OCI-LY3 (cell line): ENCODE measurements at regions not wholly inside any gene's neighbourhood (a gene's known extent, or its start where the extent isn't known, plus 50 kb on each side); places are given as distances from the start of the nearest gene placed in this dataset.

Experiments
- H2AFZ ChIP-seq: fragments of 200-600, 300-600 bp; shearing (Covaris generic); 2 replicates; pipeline ENCODE4 v1.6.0; 2014; ENCODE audit warnings: antibody characterized with exemption, low read depth, low read length
- H3K27ac ChIP-seq: fragments of 200-600, 300-600 bp; sonication (generic); 2 replicates; pipeline ENCODE4 v1.5.1; 2014; ENCODE audit warnings: mild to moderate bottlenecking, low read length, moderate library complexity, mixed read lengths
- H3K27me3 ChIP-seq: fragments of 200-600, 300-600 bp; sonication (generic); 2 replicates; pipeline ENCODE4 v1.6.1; 2014; ENCODE audit warnings: low read depth, low read length, mixed read lengths
- H3K36me3 ChIP-seq: fragments of 200-600, 300-600 bp; sonication (generic); replicated peaks from 2 replicates; pipeline ENCODE3; 2014; ENCODE audit warnings: low read depth, low read length, mixed read lengths
- H3K4me1 ChIP-seq: fragments of 300-600, 200-600 bp; sonication (generic); 2 replicates; pipeline ENCODE4 v1.6.1; 2014; ENCODE audit warnings: low read length, mixed read lengths
- H3K4me2 ChIP-seq: fragments of 200-600, 300-600 bp; sonication (generic); 2 replicates; pipeline ENCODE4 v1.6.1; 2014; ENCODE audit warnings: low read length, mixed read lengths
- H3K4me3 ChIP-seq: fragments of 300-600, 200-600 bp; sonication (generic); 2 replicates; pipeline ENCODE4 v1.5.1; 2014; ENCODE audit warnings: antibody characterized with exemption, mild to moderate bottlenecking, low read length, moderate library complexity
- H3K79me2 ChIP-seq: fragments of 300-600, 200-600 bp; shearing (Covaris generic); 2 replicates; pipeline ENCODE4 v1.6.1; 2014; ENCODE audit warnings: mild to moderate bottlenecking, low read length, mixed read lengths
- H3K9ac ChIP-seq: fragments of 300-600, 200-600 bp; shearing (Covaris generic); 2 replicates; pipeline ENCODE4 v1.6.0; 2014; ENCODE audit warnings: mild to moderate bottlenecking, low read length, moderate library complexity
- H3K9me3 ChIP-seq: fragments of 200-600, 300-600 bp; shearing (Covaris generic); 2 replicates; pipeline ENCODE4 v1.6.1; 2014; ENCODE audit warnings: low read length, mixed read lengths; ENCODE audit not compliant: insufficient read depth
- H4K20me1 ChIP-seq: fragments of 200-600, 300-600 bp; sonication (generic); 2 replicates; pipeline ENCODE4 v1.6.1; 2016; ENCODE audit warnings: low read length, mixed read lengths; ENCODE audit not compliant: insufficient read depth
- CTCF ChIP-seq: fragments of 200-600, 300-600 bp; sonication (generic); IDR thresholded peaks from 2 replicates; pipeline ENCODE4 v1.5.1; 2014; ENCODE audit warnings: antibody characterized with exemption, low read length, low read depth
- EZH2phosphoT487 ChIP-seq: fragments of 200-600 bp; shearing (Covaris generic); IDR thresholded peaks from 2 replicates; pipeline ENCODE4 v1.6.1; 2018; ENCODE audit warnings: antibody characterized with exemption, mixed run types, low read depth

DNA sequence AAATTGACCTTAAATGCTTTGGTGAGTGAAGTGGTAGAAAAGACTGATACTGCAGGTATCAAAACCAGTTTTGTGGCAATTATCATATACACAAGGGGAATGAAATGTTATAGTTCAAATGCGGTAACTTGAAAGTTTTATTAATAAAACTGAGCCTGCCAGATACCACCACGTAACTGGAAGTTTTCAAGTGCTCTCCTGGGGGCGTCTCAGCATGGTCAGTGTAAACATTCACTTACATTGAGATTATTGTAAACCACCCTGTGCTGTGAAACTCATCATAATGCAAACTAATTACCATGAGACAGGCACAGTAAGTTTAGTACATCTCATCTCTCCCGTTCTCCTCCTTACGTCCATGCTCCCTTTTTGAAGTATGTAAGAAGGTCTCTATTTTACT lies 280.7 kb upstream of the FAR2 start:
- no peak overlapping the region for H3K4me2 ChIP-seq
- H3K79me2 ChIP-seq = no peaks in the 10 kb centered on the region
- TF ChIP-seq EZH2phosphoT487 = no peak
- TF ChIP-seq CTCF = no peak
- no peaks in the 10 kb centered on the region for H4K20me1 ChIP-seq
- no peaks in the 10 kb centered on the region for H3K36me3 ChIP-seq
- H3K27me3 ChIP-seq = no peaks in the 10 kb centered on the region
- no peaks in the 10 kb centered on the region for H3K9me3 ChIP-seq
- H3K9ac ChIP-seq = no peak overlapping the region
- H2AFZ ChIP-seq = no peak overlapping the region
- H3K27ac ChIP-seq = no peak overlapping the region
- H3K4me1 ChIP-seq = peaks cover 20% of the 10 kb centered on the region
- H3K4me3 ChIP-seq = no peak overlapping the region

- H3K36me3 ChIP-seq = no peaks in the 10 kb centered on the region
- H3K4me1 ChIP-seq = peaks cover 20% of the 10 kb centered on the region
- H3K4me2 ChIP-seq = no peak overlapping the region
- H4K20me1 ChIP-seq = no peaks in the 10 kb centered on the region
- no peak overlapping the region for H3K4me3 ChIP-seq
- TF ChIP-seq EZH2phosphoT487 = no peak
- TF ChIP-seq CTCF = no peak
- no peak overlapping the region for H3K27ac ChIP-seq
- 0 out of 2 replicates have a peak, but pooled peaks cover 2% of the 10 kb centered on the region for H3K27me3 ChIP-seq
- H3K9ac ChIP-seq = no peak overlapping the region
- no peaks in the 10 kb centered on the region for H3K9me3 ChIP-seq
- H3K79me2 ChIP-seq = no peaks in the 10 kb centered on the region
- H2AFZ ChIP-seq = no peak overlapping the region
These were observed 279.9 kb upstream of the FAR2 start for GRCh38 chr12:28869197-28869596.

DNA sequence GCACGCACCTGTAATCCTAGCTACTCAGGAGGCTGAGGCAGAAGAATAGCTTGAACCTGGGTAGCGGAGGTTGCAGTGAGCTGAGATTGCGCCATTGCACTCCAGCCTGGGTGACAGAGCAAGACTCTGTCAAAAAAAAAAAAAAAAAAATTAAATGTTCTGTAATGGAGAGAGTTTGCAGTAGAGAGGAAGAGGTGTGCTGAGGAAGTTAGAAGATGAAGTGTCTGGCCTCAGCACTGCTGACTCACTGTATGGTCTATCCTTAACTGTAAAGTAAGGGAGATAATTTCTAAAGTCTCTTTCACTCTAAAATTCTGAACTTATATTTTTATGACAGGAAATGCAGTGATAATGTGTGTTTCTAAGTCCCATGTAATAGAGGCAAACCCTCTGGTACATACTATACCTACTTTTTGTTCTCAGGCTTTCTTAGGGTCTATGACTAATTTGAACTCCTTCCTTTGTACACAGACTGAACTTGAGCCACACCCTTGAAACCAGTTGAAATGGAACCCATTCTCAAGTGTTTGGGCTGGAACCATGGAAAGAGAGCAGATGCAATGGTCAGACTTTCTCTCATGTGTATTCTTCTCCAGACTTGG lies 278.1 kb upstream of the FAR2 start:
- peaks cover 16% of the 10 kb centered on the region for H3K4me1 ChIP-seq
- no peaks in the 10 kb centered on the region for H3K36me3 ChIP-seq
- H3K4me3 ChIP-seq = no peak overlapping the region
- H2AFZ ChIP-seq = no peak overlapping the region
- H3K9ac ChIP-seq = no peak overlapping the region
- H3K4me2 ChIP-seq = no peak overlapping the region
- H3K9me3 ChIP-seq = no peaks in the 10 kb centered on the region
- no peak overlapping the region for H3K27ac ChIP-seq
- no peaks in the 10 kb centered on the region for H4K20me1 ChIP-seq
- TF ChIP-seq CTCF = no peak
- no peak for TF ChIP-seq EZH2phosphoT487
- H3K79me2 ChIP-seq = no peaks in the 10 kb centered on the region
- 0 out of 2 replicates have a peak, but pooled peaks cover 2% of the 10 kb centered on the region for H3K27me3 ChIP-seq

DNA sequence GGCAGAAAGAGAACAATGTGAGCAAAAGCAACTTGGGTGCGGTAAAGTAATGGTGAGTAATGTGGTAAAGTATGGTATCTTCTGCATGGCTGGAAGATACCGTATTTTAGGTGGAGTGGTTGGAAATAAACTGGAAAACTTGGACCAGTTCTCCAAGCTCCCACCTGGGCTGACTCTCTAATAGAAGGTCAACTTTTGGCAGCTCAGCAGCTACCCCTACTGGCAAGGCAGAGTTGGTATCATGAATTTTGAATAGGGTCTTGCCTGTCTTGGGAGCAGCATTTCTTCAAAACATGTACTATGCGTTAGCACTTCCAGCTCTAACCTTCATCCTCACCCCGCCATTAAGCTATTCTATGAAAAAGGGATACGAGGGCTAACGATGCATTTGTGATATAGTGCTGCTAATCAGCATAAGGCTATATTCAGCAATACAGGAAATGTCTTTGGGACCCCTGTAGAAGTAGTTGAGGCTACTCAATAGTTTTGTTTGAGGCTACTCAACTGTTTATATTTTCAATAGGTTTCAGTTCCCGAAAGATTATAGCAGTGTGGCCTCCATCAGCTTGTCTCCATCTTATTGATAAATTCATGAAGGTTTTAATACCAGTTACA lies 276.3 kb upstream of the FAR2 start:
- no peaks in the 10 kb centered on the region for H3K9me3 ChIP-seq
- no peaks in the 10 kb centered on the region for H3K79me2 ChIP-seq
- peak overlapping the region; percentile 29 for H3K4me2 ChIP-seq
- no peak overlapping the region for H2AFZ ChIP-seq
- no peaks in the 10 kb centered on the region for H3K36me3 ChIP-seq
- H3K27ac ChIP-seq = no peak overlapping the region
- no peaks in the 10 kb centered on the region for H4K20me1 ChIP-seq
- H3K27me3 ChIP-seq = peaks cover 10% of the 10 kb centered on the region; the same call in 1 of the 2 replicates
- H3K4me3 ChIP-seq = no peak overlapping the region
- H3K9ac ChIP-seq = no peak overlapping the region
- H3K4me1 ChIP-seq = peaks cover 14% of the 10 kb centered on the region
- TF ChIP-seq CTCF (peak; percentile 88), EZH2phosphoT487 (no peak)
